ENCODE measurements at regions not wholly inside any gene's neighbourhood (a gene's known extent, or its start where the extent isn't known, plus 50 kb on each side); places are given as distances from the start of the nearest gene placed in this dataset.
"Not testable (repeated sequence)": the region's sequence is repeated elsewhere in the genome, so short reads cannot be mapped to it uniquely, and the experiment has no call there.

DNA sequence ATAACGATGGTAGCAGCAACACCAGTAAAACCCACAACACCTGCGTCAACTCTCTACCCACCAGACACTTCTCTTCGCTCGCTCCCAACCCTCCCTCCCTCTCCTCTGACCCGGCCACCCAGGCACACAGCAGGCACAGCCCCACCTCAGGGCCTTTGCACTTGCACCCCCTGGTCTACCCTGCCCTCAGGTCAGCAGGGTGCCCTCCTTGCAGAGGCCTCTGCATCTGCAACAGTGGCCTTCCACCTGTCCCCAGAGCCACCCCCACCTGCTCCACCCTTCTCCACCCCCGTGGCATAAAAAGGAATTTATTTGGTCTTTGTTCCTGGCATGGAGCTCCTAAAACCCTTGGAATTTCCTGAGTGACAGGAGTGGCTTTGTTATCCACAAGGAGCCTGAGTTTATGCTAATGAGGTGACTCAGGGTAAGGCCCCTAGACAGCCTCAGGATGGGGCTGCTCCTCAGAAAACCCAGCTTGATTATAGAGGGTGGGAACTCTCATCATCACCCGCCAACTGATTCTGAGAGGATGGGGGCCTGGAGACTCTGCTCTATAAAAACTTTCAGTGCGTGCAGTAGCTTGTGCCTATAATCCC lies 88.1 kb downstream of the KCNJ18 start:
- DNase-seq = peak in 1 of 5 donors; percentile 46
- H3K4me1 ChIP-seq; H3K27ac ChIP-seq; H3K9me3 ChIP-seq; intact Hi-C loops (cut with DNase I); H3K4me3 ChIP-seq; H3K36me3 ChIP-seq; H3K27me3 ChIP-seq; ATAC-seq: not testable (repeated sequence)
- 64 to 84% (median 71%) methylated on average over 3 to 8 of the region's 8 CpGs for WGBS, 4 donors

DNA sequence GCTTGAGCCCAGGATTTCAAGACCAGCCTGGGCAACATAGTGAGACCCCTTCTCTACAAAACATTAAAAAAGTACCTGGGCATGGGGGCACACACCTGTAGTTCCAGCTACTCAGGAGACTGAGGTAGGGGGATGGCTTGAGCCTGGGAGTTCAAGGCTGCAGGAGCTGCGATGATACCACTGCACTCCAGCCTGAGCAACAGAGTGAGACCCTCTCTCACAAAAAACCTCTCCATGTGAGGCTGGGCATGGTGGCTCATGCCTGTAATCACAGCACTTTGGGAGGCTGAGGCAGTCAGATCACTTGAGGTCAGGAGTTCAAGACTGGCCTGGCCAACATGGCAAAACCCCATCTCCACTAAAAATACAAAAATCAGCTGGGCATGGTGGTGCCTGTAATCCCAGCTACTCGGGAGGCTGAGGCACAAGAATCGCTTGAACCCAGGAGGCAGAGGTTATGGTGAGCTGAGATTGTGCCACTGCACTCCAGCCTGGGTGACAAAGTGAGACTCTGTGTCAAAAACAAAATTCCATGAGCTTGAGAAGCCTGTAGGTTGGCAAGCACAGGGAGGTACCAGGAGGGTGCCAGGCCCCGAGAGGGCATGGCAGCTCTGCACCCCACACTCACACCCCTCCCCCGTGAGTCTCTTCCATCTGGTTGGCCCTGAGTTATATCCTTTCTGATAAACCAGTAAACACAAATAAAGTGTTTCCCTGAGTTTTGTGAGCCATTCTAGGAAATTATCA lies 88.8 kb downstream of the KCNJ18 start:
- H3K4me3 ChIP-seq; H3K9me3 ChIP-seq; H3K4me1 ChIP-seq; H3K27me3 ChIP-seq; ATAC-seq; H3K27ac ChIP-seq; H3K36me3 ChIP-seq; DNase-seq; intact Hi-C loops (cut with DNase I): not testable (repeated sequence)
- WGBS, 4 donors = 45 to 68% (median 56%) methylated on average over 5 of the region's 5 CpGs

DNA sequence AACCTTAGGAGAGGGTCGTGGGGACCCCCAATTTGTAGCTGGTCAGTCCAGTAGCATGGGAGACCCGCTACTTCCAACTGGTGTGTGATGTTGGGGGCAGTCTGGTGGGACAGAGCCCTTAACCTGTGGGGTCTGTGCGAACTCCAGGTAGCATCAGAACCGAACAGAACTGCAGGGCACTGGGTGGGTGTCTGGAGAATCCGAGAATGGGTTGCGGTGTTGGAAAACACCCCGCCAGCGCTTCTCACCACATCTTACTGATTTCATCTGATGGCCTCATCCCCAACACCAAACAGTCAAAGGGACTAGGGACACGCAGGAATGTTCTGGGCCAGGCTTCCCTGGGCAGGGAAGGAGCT lies 89.3 kb downstream of the KCNJ18 start:
- H3K36me3 ChIP-seq; intact Hi-C loops (cut with DNase I); H3K9me3 ChIP-seq; H3K4me3 ChIP-seq; H3K27ac ChIP-seq; H3K27me3 ChIP-seq; H3K4me1 ChIP-seq: not testable (repeated sequence)
- DNase-seq (peak in 1 of 5 donors; percentile 34), ATAC-seq (peak in 1 of 4 donors; percentile 29)
- 61 to 64% (median 62%) methylated on average over 8 to 9 of the region's 9 CpGs for WGBS, 4 donors

DNA sequence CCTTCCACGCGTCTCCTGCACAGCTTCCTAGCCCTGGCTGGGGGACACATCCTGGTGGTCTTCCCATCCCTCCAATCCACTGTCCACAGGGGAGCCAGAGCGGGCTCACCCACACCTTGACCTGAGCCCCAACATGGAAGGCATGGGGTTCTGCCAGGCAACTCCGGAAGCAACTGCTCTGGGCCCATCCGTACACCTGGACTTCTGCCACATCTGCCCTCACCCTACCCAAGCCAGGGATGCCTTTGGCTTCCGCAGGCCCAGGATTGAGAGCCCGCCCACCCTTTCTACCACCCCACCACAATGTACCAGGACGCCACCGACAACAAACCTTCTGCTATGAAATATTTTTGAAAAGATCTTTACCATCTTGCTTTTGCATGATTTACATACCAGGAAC lies 89.8 kb downstream of the KCNJ18 start:
- H3K36me3 ChIP-seq; H3K9me3 ChIP-seq; H3K4me3 ChIP-seq; ATAC-seq; H3K27ac ChIP-seq; intact Hi-C loops (cut with DNase I); H3K27me3 ChIP-seq; H3K4me1 ChIP-seq: not testable (repeated sequence)
- peak in 1 of 5 donors; percentile 55 for DNase-seq
- 86 to 90% methylated on average over 7 of the region's 9 CpGs; no CpG with 5 or more reads in 2 of the 4 donors for WGBS, 4 donors

DNA sequence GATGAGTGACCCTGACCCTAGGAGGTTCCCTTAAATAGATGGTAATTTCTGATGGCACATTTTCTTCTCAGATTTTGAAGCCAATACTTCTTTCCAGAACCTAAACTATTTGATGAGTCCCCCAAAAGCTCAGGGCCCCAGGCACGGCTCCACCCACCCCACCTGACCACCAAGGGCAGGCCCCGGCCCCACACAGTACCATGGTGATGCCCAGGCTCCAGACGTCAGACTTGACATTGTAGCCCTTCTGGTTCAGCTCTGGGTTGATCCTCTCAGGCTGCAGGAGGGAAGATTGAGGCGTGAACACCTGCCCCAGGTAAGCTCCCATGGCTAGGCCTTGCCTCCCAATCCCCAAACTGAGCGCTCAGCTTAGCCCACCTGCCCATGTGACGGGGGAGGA lies 90.3 kb downstream of the KCNJ18 start:
- H3K27ac ChIP-seq; H3K9me3 ChIP-seq; H3K36me3 ChIP-seq; H3K4me1 ChIP-seq; H3K27me3 ChIP-seq; intact Hi-C loops (cut with DNase I); H3K4me3 ChIP-seq; DNase-seq: not testable (repeated sequence)
- 57 to 79% (median 68%) methylated on average over 4 to 6 of the region's 6 CpGs for WGBS, 4 donors
- peak in 1 of 4 donors; percentile 31 for ATAC-seq

DNA sequence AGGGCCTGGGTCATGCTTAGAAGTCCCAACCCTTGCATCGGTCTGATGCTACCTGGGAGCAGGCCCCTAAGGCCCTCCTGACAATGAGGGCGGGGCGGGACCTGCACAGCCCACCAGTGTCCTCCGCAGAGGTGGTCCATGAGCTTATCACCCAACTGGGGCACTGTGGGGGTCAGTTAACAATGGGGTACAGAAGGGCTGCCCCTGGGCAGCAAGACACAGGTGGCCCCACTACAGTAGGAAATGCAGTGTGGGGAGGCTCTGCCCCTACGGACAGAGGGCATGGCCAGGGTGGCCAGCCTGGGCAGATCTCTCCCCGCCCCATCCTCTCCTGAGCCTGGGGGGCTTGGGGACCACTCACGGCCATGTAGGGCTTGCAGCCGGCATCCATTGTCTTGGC lies 90.7 kb downstream of the KCNJ18 start:
- H3K4me1 ChIP-seq; H3K27me3 ChIP-seq; H3K9me3 ChIP-seq; H3K4me3 ChIP-seq; H3K27ac ChIP-seq; DNase-seq; intact Hi-C loops (cut with DNase I); H3K36me3 ChIP-seq: not testable (repeated sequence)
- ATAC-seq = peak in 1 of 4 donors; percentile 62
- WGBS, 4 donors = 73 to 85% (median 79%) methylated on average over 5 to 8 of the region's 8 CpGs

DNA sequence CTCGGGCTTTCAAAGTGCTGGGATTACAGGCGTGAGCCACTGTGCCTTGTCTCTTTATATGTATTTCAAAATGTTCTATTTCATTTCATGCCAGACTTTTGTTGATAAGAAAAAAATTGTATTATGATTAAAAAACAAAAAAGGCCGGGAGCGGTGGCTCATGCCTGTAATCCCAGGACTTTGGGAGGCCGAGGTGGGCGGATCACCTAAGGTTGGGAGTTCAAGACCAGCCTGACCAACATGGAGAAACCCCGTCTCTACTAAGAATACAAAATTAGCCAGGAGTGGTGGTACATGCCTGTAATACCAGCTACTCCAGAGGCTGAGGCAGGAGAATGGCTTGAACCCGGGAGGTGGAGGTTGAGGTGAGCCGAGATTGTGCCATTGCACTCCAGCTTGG lies 121.9 kb downstream of the KCNJ18 start:
- intact Hi-C loops (cut with DNase I) = not testable (repeated sequence)

DNA sequence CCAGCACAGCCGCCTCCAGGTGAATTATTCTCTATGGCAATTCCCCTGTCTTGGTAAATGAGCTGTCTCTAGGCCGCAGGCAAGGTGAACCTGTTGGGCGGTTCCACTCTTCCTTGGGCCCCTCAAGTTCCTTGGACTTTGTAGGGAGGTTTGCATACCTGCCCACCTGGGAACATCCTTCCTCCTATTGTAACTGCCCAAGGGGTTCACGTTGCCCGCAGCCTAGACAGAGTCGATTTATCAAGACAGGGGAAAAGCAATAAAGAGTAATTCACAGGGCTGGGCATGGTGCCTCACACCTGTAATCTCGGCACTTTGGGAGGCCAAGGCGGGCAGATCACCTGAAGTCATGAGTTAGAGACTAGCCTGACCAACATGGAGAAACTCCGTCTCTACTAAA lies 122.5 kb downstream of the KCNJ18 start:
- WGBS, 4 donors = 81 to 89% (median 85%) methylated on average over 9 of the region's 9 CpGs
- Histone ChIP-seq H3K9me3 (peaks cover 0 to 16% (median 0%) of the 10 kb centered on the region in 12 donors), H3K4me3 (no peak overlapping the region), H3K27ac (no peak overlapping the region), H3K36me3 (no peaks in the 10 kb centered on the region), H3K27me3 (peaks cover 0 to 5% (median 0%) of the 10 kb centered on the region in 9 donors), H3K4me1 (no peaks in the 10 kb centered on the region)
- TF ChIP-seq, protein P1, sequence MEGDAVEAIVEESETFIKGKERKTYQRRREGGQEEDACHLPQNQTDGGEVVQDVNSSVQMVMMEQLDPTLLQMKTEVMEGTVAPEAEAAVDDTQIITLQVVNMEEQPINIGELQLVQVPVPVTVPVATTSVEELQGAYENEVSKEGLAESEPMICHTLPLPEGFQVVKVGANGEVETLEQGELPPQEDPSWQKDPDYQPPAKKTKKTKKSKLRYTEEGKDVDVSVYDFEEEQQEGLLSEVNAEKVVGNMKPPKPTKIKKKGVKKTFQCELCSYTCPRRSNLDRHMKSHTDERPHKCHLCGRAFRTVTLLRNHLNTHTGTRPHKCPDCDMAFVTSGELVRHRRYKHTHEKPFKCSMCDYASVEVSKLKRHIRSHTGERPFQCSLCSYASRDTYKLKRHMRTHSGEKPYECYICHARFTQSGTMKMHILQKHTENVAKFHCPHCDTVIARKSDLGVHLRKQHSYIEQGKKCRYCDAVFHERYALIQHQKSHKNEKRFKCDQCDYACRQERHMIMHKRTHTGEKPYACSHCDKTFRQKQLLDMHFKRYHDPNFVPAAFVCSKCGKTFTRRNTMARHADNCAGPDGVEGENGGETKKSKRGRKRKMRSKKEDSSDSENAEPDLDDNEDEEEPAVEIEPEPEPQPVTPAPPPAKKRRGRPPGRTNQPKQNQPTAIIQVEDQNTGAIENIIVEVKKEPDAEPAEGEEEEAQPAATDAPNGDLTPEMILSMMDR (IDR thresholded peaks at IDR 0.05) = no peak
- TF ChIP-seq POLR2A (IDR thresholded peaks at IDR 0.05) = no peak
- ATAC-seq = peak in 2 of 4 donors; percentile 15 to 24
- DNase-seq = no peak
- intact Hi-C loops (cut with DNase I) = no loop called here

More for the DNA sequence above, 121.9 kb downstream of the KCNJ18 start:
- 77 to 87% (median 81%) methylated on average over 9 of the region's 9 CpGs for WGBS, 4 donors
- H3K36me3 ChIP-seq, ATAC-seq, DNase-seq, H3K27ac ChIP-seq, H3K4me3 ChIP-seq, H3K27me3 ChIP-seq, H3K4me1 ChIP-seq: not testable (repeated sequence)
- H3K9me3 ChIP-seq = peaks cover 0 to 16% (median 0%) of the 10 kb centered on the region in 12 donors
